ENCODE measurements at regions not wholly inside any gene's neighbourhood (a gene's known extent, or its start where the extent isn't known, plus 50 kb on each side); places are given as distances from the start of the nearest gene placed in this dataset.

GRCh38 chr10:110360857-110361474 is 56.2 kb upstream of the SMNDC1 start:
- TF ChIP-seq, protein P1, sequence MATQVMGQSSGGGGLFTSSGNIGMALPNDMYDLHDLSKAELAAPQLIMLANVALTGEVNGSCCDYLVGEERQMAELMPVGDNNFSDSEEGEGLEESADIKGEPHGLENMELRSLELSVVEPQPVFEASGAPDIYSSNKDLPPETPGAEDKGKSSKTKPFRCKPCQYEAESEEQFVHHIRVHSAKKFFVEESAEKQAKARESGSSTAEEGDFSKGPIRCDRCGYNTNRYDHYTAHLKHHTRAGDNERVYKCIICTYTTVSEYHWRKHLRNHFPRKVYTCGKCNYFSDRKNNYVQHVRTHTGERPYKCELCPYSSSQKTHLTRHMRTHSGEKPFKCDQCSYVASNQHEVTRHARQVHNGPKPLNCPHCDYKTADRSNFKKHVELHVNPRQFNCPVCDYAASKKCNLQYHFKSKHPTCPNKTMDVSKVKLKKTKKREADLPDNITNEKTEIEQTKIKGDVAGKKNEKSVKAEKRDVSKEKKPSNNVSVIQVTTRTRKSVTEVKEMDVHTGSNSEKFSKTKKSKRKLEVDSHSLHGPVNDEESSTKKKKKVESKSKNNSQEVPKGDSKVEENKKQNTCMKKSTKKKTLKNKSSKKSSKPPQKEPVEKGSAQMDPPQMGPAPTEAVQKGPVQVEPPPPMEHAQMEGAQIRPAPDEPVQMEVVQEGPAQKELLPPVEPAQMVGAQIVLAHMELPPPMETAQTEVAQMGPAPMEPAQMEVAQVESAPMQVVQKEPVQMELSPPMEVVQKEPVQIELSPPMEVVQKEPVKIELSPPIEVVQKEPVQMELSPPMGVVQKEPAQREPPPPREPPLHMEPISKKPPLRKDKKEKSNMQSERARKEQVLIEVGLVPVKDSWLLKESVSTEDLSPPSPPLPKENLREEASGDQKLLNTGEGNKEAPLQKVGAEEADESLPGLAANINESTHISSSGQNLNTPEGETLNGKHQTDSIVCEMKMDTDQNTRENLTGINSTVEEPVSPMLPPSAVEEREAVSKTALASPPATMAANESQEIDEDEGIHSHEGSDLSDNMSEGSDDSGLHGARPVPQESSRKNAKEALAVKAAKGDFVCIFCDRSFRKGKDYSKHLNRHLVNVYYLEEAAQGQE (IDR thresholded peaks at IDR 0.05; ENCODE audit: unreplicated experiment) = peak; percentile 70
- TF ChIP-seq ZNF462 (CRISPR knock-in tag; IDR thresholded peaks at IDR 0.05) = no peak
- Mint-ChIP-seq H3K9me3 (no peaks in the 10 kb centered on the region), H3K27me3 (ENCODE audit: insufficient read depth, low read depth, poor library complexity) (peaks cover 16% of the 10 kb centered on the region), H3K36me3 (ENCODE audit: low read depth) (no peaks in the 10 kb centered on the region; the same call in 2 of the 3 replicates), H3K27ac (no peak overlapping the region), H3K4me3 (no peak overlapping the region), H3K4me1 (peaks cover 37% of the 10 kb centered on the region)
- H3F3A ChIP-seq (replicated peaks; ENCODE audit: low read depth) = no peaks in the 10 kb centered on the region
- H3K4me1 ChIP-seq (ENCODE audit: insufficient read depth) = peaks cover 4% of the 10 kb centered on the region; the same call in 1 of the 2 replicates
- H2AFZ ChIP-seq = no peak overlapping the region
- no peak overlapping the region for H3K4me2 ChIP-seq
- no peaks in the 10 kb centered on the region for H3K9me2 ChIP-seq (ENCODE audit: insufficient read depth)
- H3K4me3 ChIP-seq = no peak overlapping the region
- H4K20me1 ChIP-seq (replicated peaks; ENCODE audit: insufficient read depth) = no peaks in the 10 kb centered on the region
- peak; percentile 20 for DNase-seq (ENCODE audit: low spot score)
- no peaks in the 10 kb centered on the region for H3K27me3 ChIP-seq (ENCODE audit: insufficient read depth)
- no peaks in the 10 kb centered on the region for H3K36me3 ChIP-seq (ENCODE audit: insufficient read depth)
- ATAC-seq = no peak
- H3K27ac ChIP-seq (ENCODE audit: low read depth) = no peak overlapping the region
- no peaks in the 10 kb centered on the region for H3K79me2 ChIP-seq (replicated peaks; ENCODE audit: insufficient read depth)

Measured in GM23338 (cell line).